GM23338 (cell line): ENCODE measurements at regions not wholly inside any gene's neighbourhood (a gene's known extent, or its start where the extent isn't known, plus 50 kb on each side); places are given as distances from the start of the nearest gene placed in this dataset.

ENCODE experiments used
- EZH2phosphoT487 ChIP-seq: fragments of 200-600 bp; sonication (generic); IDR thresholded peaks from one replicate; pipeline ENCODE4 v1.8.1; 2018; ENCODE audit warnings: antibody characterized with exemption; ENCODE audit not compliant: unreplicated experiment
- POLR2AphosphoS5 ChIP-seq: IDR thresholded peaks from 2 replicates; pipeline ENCODE4 v1.6.1; 2016; ENCODE audit warnings: antibody characterized with exemption, low read depth
- ZNF114 ChIP-seq: fragments of 250-450 bp; sonication (Bioruptor Pico); IDR thresholded peaks from 2 replicates; pipeline ENCODE4 v1.5.0; 2020; ENCODE audit warnings: mild to moderate bottlenecking, moderate library complexity
- TF ChIP-seq, protein P1 (sequence below): fragments of 250-450 bp; sonication (Bioruptor Pico); IDR thresholded peaks from 2 replicates; pipeline ENCODE4 v1.5.0; 2020; ENCODE audit warnings: mild to moderate bottlenecking, moderate library complexity
- TF ChIP-seq, protein P2 (sequence below): IDR thresholded peaks from one replicate; pipeline ENCODE4 v1.6.1; 2018; ENCODE audit warnings: antibody characterized with exemption; ENCODE audit not compliant: unreplicated experiment
- TF ChIP-seq, protein P3 (sequence below), 2 experiments: fragments of 200-600 bp in 1 of 2; sonication (generic) in 1 of 2; conservative IDR thresholded peaks; 2 replicates each; pipeline versions ENCODE4 v1.5.1 to v1.6.1; 2016 to 2017; ENCODE audit warnings: antibody characterized with exemption in 2 of 2, low read depth in 2 of 2, mild to moderate bottlenecking in 2 of 2, moderate library complexity in 1 of 2

DNA sequence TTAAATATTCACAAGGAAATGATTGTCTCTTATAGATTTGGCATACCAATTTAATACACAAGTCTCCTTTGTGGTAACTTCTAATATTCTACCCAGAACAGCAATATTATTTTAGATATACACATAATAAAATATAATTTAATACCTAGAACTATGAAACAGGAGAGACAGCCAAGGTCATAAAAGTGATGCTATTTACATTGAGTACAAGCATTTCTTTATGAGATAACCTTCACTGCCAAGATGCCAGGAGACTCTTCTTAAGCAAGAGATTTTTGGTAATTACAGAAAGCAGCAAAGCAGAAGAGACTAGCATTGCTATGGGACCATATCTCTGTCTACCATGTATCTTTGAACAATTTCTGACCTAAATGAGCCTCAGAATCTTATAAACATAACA lies 764.6 kb upstream of the GHITM start (continued):
- TF ChIP-seq, protein P1, sequence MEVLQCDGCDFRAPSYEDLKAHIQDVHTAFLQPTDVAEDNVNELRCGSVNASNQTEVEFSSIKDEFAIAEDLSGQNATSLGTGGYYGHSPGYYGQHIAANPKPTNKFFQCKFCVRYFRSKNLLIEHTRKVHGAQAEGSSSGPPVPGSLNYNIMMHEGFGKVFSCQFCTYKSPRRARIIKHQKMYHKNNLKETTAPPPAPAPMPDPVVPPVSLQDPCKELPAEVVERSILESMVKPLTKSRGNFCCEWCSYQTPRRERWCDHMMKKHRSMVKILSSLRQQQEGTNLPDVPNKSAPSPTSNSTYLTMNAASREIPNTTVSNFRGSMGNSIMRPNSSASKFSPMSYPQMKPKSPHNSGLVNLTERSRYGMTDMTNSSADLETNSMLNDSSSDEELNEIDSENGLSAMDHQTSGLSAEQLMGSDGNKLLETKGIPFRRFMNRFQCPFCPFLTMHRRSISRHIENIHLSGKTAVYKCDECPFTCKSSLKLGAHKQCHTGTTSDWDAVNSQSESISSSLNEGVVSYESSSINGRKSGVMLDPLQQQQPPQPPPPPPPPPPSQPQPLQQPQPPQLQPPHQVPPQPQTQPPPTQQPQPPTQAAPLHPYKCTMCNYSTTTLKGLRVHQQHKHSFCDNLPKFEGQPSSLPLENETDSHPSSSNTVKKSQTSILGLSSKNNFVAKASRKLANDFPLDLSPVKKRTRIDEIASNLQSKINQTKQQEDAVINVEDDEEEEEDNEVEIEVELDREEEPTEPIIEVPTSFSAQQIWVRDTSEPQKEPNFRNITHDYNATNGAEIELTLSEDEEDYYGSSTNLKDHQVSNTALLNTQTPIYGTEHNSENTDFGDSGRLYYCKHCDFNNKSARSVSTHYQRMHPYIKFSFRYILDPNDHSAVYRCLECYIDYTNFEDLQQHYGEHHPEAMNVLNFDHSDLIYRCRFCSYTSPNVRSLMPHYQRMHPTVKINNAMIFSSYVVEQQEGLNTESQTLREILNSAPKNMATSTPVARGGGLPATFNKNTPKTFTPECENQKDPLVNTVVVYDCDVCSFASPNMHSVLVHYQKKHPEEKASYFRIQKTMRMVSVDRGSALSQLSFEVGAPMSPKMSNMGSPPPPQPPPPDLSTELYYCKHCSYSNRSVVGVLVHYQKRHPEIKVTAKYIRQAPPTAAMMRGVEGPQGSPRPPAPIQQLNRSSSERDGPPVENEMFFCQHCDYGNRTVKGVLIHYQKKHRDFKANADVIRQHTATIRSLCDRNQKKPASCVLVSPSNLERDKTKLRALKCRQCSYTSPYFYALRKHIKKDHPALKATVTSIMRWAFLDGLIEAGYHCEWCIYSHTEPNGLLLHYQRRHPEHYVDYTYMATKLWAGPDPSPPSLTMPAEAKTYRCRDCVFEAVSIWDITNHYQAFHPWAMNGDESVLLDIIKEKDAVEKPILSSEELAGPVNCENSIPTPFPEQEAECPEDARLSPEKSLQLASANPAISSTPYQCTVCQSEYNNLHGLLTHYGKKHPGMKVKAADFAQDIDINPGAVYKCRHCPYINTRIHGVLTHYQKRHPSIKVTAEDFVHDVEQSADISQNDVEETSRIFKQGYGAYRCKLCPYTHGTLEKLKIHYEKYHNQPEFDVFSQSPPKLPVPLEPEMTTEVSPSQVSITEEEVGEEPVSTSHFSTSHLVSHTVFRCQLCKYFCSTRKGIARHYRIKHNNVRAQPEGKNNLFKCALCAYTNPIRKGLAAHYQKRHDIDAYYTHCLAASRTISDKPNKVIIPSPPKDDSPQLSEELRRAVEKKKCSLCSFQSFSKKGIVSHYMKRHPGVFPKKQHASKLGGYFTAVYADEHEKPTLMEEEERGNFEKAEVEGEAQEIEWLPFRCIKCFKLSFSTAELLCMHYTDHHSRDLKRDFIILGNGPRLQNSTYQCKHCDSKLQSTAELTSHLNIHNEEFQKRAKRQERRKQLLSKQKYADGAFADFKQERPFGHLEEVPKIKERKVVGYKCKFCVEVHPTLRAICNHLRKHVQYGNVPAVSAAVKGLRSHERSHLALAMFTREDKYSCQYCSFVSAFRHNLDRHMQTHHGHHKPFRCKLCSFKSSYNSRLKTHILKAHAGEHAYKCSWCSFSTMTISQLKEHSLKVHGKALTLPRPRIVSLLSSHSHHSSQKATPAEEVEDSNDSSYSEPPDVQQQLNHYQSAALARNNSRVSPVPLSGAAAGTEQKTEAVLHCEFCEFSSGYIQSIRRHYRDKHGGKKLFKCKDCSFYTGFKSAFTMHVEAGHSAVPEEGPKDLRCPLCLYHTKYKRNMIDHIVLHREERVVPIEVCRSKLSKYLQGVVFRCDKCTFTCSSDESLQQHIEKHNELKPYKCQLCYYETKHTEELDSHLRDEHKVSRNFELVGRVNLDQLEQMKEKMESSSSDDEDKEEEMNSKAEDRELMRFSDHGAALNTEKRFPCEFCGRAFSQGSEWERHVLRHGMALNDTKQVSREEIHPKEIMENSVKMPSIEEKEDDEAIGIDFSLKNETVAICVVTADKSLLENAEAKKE (CRISPR knock-in tag), result no peak
- TF ChIP-seq POLR2AphosphoS5, result no peak
- TF ChIP-seq EZH2phosphoT487, result no peak
- TF ChIP-seq, protein P2, sequence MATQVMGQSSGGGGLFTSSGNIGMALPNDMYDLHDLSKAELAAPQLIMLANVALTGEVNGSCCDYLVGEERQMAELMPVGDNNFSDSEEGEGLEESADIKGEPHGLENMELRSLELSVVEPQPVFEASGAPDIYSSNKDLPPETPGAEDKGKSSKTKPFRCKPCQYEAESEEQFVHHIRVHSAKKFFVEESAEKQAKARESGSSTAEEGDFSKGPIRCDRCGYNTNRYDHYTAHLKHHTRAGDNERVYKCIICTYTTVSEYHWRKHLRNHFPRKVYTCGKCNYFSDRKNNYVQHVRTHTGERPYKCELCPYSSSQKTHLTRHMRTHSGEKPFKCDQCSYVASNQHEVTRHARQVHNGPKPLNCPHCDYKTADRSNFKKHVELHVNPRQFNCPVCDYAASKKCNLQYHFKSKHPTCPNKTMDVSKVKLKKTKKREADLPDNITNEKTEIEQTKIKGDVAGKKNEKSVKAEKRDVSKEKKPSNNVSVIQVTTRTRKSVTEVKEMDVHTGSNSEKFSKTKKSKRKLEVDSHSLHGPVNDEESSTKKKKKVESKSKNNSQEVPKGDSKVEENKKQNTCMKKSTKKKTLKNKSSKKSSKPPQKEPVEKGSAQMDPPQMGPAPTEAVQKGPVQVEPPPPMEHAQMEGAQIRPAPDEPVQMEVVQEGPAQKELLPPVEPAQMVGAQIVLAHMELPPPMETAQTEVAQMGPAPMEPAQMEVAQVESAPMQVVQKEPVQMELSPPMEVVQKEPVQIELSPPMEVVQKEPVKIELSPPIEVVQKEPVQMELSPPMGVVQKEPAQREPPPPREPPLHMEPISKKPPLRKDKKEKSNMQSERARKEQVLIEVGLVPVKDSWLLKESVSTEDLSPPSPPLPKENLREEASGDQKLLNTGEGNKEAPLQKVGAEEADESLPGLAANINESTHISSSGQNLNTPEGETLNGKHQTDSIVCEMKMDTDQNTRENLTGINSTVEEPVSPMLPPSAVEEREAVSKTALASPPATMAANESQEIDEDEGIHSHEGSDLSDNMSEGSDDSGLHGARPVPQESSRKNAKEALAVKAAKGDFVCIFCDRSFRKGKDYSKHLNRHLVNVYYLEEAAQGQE, result no peak
- TF ChIP-seq, protein P3, sequence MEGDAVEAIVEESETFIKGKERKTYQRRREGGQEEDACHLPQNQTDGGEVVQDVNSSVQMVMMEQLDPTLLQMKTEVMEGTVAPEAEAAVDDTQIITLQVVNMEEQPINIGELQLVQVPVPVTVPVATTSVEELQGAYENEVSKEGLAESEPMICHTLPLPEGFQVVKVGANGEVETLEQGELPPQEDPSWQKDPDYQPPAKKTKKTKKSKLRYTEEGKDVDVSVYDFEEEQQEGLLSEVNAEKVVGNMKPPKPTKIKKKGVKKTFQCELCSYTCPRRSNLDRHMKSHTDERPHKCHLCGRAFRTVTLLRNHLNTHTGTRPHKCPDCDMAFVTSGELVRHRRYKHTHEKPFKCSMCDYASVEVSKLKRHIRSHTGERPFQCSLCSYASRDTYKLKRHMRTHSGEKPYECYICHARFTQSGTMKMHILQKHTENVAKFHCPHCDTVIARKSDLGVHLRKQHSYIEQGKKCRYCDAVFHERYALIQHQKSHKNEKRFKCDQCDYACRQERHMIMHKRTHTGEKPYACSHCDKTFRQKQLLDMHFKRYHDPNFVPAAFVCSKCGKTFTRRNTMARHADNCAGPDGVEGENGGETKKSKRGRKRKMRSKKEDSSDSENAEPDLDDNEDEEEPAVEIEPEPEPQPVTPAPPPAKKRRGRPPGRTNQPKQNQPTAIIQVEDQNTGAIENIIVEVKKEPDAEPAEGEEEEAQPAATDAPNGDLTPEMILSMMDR (conservative IDR thresholded peaks at IDR 0.05; ENCODE audit: low read depth in 2 of 2), result no peak
- TF ChIP-seq ZNF114 (CRISPR knock-in tag), result no peak
